C4-2B (cell line): ENCODE measurements at regions not wholly inside any gene's neighbourhood (a gene's known extent, or its start where the extent isn't known, plus 50 kb on each side); places are given as distances from the start of the nearest gene placed in this dataset.

Experiments used
- CTCF ChIP-seq: fragments of 450-650 bp; conservative IDR thresholded peaks from 2 replicates; pipeline ENCODE4 v1.5.1; 2017; ENCODE audit warnings: mild to moderate bottlenecking
- ZFX ChIP-seq: fragments of 450-650 bp; IDR thresholded peaks from 2 replicates; pipeline ENCODE4 v1.6.1; 2017

GRCh38 chr3:162292409-162292808 lies 795.8 kb downstream of the OTOL1 start:
- TF ChIP-seq CTCF = no peak
- TF ChIP-seq ZFX = no peak
